ENCODE measurements at regions not wholly inside any gene's neighbourhood (a gene's known extent, or its start where the extent isn't known, plus 50 kb on each side); places are given as distances from the start of the nearest gene placed in this dataset.
A peak's percentile ranks its signal among the peaks of the same experiment; 100 is the strongest.

DNA sequence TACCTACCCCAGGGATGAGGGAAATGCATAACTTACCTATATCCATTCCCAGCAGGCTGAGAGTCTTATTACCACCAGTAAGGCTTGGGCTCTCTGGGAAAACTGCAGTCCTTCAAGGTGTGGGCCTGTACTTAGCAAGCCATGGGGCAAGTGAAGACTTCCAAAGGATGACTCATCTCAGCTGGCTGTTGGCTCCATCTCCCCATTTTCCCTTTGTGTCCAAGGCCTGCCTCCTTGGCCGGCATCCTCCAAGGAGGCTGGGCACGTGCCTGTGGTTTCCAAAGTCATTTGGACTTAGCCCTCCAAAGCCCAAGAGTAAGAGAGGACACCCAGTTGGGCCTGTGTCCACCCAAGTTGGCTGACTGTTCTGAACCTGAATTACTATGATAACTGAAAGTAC lies 89.8 kb downstream of the TMEM100 start:
- DNase-seq = no peak

DNA sequence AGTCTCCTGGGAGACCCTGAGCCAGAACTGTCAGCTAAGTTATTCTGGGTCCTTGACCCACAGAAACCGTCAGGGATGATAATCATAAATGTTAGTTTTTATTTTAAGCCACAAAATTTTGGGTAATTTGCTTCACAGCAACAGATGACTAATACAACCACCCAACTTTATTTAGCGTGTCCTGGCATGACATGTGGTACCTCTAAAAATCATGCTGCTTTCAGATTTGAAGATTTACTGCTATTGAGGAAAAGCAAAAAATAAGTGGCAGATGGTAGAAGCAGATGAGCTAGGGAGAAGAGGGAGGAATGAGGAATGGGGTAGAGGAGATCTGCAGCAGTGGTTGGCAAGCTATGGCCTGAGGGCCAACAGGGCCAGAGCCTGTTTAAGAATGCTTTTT lies 90.4 kb downstream of the TMEM100 start:
- no peak for DNase-seq

- no peak for DNase-seq
Observed at GRCh38 chr17:55629995-55630394, 92.7 kb downstream of the TMEM100 start.

DNA sequence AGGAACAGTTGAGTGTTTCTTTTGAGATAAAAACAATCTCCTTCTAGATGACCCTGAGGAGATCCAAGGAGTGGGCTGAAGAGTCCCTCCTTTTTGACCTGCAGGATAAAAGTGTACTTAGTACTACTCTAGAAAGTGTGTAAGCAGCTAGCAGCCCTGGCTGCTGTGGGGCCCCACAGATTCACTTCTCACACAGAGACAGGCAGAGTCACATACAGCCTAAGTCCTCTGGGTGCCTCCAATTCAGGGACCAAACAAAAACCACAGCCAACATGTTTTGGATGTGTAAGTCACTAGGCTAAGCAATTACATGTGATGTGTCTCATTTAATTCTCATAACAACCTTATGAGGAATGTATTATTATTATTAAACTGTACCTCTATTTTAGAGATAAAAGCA lies 97.1 kb downstream of the TMEM100 start:
- peak in 1 of 5 donors; percentile 32 for DNase-seq

DNA sequence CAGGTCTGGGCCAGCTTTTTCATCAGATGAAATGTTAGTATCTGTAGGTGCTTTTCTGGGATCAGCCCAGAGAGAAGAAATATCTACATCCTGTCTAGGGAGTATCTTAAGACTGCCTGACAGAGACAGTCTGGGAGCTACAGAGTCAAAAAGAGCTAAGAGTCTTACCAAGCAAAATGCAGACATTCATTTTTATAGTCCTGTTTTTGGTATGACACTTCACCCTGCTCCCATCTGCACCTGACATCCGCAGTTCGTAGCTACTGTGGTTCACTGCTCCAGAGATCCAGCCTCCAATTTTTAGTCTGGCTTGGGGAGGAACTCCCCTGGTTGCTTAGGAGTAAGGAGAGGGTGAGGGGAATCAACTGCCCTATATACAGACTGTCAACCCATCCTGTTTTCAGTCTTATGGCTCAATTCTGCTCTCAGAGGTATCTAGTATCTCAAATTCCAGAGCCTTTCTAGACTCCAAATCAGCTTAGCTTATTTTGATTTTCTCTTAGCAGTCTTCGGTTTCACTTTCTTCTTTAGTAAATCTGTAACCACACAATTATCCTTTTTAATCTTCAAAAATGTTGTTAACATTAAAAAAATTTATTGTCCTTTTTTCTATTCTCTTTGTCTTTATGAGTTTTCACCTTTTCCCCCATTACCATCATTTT lies 97.8 kb downstream of the TMEM100 start:
- DNase-seq = peak in 1 of 5 donors; percentile 50

GRCh38 chr17:55622547-55622946 lies 100.1 kb downstream of the TMEM100 start:
- DNase-seq = no peak

DNA sequence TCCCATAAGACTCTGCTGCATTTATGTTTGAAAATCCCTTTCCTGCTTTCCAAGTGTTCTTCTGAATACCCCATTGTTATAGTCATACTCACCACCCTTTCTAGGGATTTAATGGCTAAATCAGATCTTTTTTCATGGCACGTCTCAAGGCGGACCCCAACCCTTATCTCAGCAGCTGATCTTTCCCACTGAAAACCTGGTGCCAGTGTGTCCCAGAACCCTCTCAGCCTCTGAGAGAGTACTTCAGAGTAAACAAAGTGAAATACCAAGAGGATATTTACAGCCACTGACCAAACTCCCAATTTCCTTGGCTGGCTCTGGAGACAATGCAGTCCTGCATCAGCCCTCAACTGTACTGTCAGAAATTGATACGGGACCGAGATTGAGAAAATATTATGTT lies 101.7 kb downstream of the TMEM100 start:
- DNase-seq = no peak

DNA sequence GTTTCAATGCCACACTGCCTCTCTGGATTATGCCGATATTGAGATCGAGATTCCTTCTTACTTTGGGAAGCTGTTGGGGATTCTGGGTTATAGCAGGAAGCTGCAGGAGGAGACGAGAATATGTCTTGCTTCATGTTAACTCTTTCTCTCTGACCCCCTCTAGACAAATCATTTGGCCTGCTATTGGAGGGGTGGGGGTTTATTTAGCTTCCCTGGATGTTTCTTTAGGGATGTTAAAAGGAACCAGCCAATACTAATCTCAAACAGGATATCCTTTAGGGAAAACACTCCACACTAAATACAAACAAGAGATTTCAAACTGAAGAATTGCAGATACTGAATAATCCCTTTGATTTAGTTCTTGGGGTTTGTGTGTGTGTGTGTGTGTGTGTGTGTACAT lies 102.6 kb downstream of the TMEM100 start:
- no peak for DNase-seq

- no peak for DNase-seq
Observed at GRCh38 chr17:55617441-55617840, 105.2 kb downstream of the TMEM100 start.

DNA sequence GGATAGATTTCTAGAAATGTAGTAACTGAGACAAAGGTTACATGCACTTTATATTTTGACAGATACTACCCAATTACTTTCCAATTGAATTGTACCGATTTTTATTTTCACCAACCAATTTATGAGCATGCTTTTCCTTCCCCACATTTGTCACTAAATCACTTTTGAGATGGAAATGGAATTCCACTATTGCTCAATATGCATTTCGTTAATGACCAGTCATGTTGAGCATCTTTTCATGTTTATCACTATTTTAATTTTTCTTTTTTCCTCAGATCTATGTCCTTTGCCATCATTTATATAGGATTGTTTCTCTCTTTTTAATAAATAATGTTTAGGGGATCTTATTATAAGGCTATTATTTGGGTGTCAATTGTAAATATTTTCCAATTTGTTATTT lies 102.8 kb upstream of the SMIM36 start:
- DNase-seq = no peak

DNA sequence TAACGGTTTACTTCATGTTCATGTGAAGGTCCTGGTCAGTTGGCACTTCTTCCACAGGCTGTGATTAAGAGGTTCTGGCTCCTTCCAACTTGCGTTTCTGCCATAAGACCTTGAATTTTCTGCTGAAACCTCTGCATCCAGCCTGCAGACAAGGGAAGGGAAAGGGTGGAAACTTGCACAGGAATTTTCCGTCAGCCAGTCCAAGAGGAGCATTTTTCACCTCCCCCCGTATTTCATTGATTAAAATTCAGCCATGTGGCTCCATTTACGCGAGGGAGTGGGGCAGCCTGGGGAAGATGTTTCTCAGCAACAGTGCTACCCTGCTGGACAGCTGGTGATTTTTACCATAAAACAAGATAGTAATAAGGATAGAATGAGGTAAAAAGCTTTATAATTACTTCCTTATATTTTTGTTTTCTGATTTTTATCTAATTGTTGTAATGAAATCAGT lies 101.5 kb upstream of the SMIM36 start:
- no peak for DNase-seq

GRCh38 chr17:55607731-55608341 lies 96.6 kb upstream of the SMIM36 start:
- no peak for DNase-seq

GRCh38 chr17:55606488-55606815 lies 95.2 kb upstream of the SMIM36 start:
- no peak for DNase-seq

- no peak for DNase-seq
Observed at GRCh38 chr17:55605705-55606487, 94.6 kb upstream of the SMIM36 start.

DNA sequence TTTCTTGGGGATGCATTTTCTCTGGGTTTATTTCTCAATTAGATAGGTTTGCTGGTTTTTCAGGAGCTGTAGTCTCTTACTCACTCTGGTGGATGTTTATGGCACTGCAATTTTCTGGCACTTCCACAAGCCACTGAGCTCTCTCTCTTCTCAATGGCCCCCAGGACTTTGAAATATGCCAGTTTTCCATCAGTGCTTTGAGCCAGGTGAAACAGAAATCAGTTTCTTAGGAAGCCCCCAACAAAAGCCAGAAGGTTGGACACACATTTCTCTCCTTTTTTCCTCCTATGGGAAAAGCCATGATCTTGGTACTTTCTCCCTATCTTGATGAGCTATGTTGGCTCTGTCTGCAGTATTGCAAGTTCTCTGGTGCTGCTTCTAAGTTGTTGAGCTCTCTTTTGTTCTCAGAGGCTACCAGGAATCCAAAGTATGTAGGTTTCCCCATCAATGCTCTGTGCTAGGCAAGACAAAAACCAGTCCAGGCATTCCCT lies 90.7 kb upstream of the SMIM36 start:
- DNase-seq = peak in 2 of 5 donors; percentile 10 to 21

- no peak for DNase-seq
Observed at GRCh38 chr17:55598495-55598894, 87.2 kb upstream of the SMIM36 start.

DNA sequence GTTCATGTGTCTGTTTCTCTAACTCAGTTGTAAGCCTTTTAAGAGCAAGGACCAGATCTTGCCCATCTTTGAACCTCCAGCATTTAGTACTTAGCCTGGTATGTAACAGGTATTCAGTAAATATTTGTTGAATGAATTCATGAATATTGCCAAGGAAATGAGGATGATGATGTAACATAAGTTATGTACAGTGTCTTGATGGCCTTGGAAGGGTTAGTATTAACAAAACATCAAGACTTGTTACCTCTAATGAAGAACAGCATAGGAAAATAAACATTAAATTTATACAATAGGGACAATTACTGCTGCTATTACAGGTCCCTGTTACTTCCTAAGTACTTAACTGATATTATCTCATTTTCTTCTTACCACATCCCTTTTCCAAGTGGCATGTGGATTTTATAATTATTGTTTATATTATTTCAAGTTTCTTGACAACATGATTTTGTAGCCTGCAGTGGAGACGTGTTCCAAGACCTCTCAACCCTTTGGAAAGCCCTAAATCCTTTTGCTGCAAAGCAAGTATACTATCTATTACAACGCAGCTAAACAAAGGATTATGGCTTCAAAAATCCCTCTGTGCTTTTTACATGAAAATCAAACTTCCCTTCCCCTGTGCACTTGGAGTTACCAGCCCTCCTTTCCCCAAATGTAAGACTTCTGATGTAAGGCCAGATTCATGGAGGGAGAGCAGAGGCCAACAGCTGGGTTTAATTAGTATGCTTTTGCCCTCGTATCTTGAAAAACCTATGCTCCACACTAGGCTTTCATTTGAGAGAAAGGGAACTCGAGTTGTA lies 77.4 kb upstream of the SMIM36 start:
- DNase-seq = no peak

GRCh38 chr17:55587608-55588139 lies 76.4 kb upstream of the SMIM36 start:
- DNase-seq = no peak

GRCh38 chr17:55585629-55586028 lies 74.4 kb upstream of the SMIM36 start:
- DNase-seq = no peak

DNA sequence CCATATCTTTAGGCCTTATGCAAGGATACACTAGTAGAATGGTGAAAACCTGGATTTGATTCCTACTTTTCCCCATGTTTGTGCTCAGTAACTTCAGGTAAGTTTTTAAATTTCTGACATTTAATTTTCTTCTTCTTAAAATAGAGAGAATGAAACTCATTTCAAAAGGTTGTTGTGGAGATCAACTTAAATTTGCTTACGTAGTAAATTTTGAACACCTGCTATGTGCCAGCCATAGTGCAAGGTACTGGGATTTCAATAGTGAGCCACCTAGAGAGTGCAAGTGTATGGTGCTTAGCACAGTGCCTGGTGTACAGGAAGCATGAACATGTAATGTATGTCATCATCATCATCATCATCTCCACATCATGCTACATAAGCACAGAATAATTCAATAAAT lies 73.6 kb upstream of the SMIM36 start:
- no peak for DNase-seq

DNA sequence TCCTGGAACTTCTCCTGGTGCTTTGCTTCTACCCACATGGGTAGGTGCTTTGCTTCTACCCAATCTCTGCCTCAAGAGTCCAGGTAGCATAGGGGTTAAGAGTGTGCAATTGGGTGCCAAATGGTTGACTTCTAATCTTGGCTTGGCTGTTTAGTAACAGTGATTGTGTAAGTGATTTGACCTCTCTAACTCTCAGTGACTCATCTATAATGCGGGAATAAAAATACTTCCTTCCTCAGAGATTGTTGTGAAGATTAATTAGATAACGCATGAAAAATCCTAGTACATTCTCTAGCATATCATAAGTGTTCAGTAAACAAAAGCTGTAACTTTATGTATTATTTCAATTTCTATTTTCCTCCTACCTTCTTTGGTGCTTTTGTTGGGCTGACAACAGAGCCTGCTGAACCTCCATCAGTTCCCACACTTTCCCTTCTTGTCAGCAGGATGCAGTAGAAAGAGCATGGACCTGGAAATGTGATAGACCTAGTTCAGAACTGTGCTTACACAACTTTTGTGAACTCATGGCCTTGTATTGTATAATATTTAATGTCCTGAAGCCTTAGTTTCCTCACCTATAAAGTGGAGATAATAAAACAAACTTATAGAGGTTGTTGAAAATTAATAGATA lies 72.9 kb upstream of the SMIM36 start:
- DNase-seq = no peak

DNA sequence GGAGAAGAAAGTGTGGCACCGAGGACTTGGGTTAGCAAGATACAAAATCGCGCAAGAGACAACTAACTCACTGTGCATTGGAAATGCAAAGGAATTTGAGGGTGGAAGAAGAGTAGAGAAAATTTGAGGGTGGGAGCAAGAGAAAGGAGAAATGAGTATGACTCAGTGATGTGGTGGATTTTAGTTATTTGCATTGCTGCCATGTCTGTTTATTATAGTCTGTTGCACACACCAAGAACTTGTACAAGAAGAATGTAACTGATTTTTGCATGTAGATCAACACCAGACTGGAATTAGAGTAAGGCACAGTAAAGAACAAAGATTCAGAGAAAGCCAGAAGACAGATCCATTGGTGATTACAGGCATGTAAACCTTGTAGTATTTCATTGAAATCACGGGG lies 71.6 kb upstream of the SMIM36 start:
- no peak for DNase-seq

Measured in T-helper 1 cell (primary cell).